ENCODE measurements at regions not wholly inside any gene's neighbourhood (a gene's known extent, or its start where the extent isn't known, plus 50 kb on each side); places are given as distances from the start of the nearest gene placed in this dataset.

DNA sequence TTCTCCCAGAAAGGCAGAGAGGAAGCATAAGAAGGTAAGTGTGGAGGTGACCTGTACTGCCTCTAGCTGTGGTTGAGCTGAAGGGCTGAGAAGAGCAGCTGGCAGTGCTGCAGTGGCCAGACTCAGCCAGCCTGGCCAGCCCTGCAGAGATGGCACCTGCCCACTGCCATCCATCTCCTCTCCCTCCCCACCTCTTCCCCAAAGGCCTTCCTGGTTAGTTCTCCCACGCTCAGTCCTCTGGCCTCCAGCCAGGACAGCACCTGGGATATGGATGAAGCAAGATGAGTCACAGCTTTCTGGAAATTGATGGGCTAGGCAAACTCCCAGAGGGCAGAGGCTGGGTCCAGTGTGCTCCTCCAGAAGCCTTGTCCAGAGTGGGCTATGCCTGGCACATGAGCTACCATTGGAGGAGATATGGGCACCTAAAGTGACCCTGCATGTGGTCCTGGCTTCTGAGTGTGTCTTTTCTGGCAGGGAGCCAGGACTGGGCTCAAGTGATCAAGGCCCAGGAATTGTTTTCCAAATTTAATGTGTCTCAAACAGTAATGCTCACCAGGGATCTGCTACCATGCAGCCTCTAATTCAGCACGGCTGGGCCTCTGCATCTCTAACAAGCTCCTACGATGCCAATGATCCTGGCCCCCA, 81.0 kb upstream of the CACUL1 start:
- DNase-seq (ENCODE audit: low read depth), result no peak

DNA sequence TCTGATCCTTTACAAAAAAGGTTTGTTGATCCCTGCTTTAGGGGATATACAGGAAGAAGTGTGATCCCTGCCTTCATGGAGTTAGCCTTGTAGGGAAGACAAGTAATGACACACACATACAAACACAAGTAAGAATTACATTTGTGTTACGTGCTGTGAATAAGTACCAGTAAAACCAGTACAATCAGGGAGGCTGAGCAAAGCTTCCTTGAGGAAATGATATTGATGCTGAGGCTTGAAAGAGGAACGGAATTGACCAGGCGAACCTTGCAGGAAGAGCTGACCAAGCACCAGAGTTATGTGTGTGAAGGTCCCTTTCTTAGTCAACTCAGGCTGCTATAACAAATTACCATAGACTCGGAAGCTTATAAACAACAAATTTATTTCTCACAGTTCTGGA, 83.6 kb upstream of the CACUL1 start:
- no peak for DNase-seq (ENCODE audit: low read depth)

DNA sequence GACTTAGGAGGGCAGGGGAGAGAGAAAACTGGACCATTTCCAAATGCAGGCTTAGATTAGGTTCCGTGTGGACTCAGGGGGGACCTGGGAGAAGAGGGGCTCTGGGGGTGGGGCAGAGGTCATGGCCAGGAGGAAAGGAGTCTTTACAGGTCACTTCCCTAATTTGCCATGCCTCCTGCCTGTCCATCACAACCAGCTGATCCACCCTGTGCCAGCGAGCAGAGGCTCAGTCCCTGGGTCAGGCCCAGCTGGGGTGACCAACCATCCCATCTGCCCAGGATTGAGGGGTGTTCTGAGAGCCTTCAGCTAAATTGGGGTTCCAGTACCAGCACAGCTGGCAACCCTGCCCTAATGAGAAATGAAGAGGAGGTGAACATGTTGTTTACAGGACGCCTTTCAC, 84.6 kb upstream of the CACUL1 start:
- no peak for DNase-seq (ENCODE audit: low read depth)

DNA sequence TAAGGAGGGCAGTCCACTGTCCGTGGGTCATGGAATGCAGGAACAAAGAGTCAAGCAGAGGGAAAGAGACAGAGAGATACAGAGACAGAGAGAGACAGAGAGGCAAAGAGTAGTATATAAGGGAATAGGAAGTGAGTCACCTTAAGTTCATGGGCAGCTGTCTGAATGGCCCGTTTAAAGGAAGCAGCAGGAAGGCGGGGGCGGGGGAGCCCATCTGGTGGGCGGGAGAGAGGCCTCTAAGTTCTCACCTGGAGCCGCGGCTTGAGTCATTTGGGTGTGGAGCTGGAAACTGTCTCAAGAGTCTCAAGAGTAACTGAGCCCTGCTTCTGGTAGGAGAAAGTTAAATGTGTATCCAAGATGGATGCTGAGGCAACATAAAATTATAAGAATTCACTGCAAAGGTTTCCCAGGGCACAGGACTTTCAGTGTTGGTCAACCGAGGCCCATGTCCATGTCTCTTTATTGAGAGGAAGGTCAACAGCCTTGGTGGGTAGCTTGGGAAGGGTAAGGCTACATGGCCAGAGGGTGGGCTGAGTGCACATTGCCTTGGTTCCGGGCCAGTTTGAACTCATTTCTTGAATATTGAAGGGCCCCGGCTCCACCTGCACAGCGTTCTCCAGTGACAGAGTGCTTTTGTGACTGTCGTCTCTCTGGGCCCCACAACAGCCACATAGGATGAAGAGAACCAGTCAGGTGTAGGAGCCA, 85.5 kb upstream of the CACUL1 start:
- DNase-seq (ENCODE audit: low read depth), result peak; percentile 8

DNA sequence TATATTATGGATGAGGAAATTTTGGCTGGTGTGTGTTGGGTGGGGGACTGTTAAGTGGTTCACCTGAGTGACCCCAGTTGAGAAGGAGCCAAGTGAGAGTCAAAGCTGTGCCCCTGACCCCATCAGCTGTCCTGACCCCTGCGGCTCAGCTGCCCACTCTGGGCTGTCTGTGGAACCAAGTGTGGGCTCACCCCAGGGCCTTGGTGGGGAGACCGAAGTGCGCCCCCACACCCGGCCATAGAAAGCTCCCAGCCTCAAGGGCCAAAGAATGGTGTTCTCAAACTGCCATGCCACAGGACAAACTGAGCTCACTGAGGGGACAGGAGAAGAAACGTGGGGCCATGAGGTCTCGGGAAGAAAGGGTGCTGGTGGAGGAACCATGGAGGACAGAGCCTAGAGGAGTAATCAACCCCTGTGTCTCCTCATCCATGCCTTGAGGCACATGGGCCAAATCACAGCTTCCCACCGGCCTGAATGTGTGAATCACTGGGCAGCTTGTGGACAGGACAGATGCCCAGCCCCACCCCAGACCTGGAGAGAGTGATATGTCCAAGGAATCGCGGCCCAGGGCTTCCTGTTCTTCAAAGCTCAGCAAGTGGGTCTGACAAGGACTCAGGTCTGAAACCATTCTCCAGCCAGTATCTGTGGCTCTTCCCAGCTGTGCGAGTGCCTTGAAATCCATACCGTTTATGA, 86.2 kb upstream of the CACUL1 start:
- DNase-seq (ENCODE audit: low read depth), result no peak

DNA sequence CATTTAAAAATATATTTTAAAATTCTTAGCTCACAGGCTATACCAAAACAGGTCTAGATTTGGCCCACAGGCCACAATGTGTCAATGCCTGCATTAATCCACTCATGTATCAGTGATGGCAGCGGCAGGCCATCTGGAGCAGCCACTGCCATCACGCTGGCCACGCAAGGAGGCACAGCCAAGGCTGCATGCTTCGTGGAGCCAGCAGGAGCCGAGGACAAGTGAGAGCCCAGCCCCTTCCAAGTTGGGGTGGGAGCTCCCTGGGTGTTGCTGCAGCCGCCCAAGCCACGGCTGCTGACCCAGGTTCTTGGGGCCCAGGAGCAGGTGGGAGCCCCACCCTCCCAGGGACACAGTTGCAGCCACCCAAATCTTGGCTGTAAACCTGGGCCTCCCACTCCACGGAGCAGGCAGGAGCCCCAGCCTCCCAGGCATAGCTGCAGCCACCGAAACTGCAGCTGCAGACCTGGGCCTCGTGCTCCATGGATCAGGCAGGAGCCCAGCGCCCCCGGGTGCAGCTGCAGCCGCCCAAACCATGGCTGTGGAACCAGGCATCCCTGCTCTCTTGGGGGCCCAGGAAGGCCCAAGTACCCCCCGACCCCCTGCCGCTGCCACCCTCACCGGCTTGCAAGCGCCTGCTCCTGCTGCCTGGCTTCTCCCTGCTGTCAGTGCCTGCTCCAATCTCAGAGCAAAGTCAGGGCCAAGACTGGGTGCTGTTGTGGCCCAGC, 87.3 kb upstream of the CACUL1 start:
- no peak for DNase-seq (ENCODE audit: low read depth)

DNA sequence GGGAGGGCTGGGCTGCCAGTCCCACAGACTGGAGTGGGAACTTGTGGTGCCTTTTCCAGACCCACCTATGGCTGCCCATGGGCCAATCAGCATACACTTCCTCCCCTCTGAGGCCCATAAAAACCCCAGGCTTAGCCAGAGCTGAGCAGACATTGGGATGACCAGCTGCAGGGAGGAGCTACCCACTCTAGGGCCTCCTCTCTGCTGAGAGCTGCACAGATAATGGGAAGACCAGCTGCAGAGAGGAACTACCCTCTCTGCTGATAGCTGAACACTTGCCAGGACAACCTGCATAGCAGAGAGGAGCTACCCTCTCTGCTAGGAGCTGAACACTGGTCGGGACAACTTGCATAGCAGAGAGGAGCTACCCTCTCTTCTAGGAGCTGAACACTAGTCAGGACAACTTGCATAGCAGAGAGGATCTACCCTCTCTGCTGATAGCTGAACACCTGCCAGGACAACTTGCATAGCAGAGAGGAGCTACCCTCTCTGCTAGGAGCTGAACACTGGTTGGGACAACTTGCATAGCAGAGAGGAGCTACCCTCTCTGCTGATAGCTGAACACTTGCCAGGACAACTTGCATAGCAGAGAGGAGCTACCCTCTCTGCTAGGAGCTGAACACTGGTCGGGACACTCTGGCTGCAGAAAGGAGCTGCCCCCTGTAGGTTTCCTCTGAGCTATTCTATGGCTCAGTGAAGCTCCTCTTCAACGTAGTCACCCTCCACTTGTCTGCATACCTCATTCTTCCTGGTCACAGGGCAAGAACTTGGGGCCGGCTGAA, 88.3 kb upstream of the CACUL1 start:
- DNase-seq (ENCODE audit: low read depth), result no peak

DNA sequence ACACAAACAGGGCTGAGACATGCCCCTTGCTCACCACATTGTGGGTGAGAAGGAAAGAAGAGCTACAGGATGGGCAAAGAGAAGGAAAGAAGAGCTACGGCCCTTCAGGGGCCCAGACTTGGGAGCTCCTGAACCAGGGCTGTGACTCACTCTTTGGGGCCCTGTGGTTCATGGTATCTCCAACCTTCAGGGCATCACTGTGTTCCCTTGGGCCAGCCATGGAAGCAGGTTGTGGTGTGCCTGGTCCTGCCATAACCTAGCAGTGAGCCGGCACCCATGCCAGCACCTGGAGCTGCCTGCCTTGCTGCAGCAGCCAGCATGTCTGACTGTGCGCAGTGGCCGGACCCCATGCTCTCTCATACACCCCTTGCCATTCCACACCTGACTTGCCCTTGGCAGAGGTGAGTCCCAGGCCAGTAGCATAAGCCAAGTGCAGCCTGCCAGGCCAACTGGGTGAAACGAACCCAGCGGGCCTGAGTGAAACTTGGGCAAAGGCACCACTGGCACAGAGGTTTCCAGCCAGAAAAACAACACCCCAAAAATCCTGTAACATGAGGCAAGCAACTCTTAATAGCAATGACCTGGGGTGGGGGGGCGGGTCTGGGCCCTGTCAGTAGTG, 89.0 kb upstream of the CACUL1 start:
- no peak for DNase-seq (ENCODE audit: low read depth)

DNA sequence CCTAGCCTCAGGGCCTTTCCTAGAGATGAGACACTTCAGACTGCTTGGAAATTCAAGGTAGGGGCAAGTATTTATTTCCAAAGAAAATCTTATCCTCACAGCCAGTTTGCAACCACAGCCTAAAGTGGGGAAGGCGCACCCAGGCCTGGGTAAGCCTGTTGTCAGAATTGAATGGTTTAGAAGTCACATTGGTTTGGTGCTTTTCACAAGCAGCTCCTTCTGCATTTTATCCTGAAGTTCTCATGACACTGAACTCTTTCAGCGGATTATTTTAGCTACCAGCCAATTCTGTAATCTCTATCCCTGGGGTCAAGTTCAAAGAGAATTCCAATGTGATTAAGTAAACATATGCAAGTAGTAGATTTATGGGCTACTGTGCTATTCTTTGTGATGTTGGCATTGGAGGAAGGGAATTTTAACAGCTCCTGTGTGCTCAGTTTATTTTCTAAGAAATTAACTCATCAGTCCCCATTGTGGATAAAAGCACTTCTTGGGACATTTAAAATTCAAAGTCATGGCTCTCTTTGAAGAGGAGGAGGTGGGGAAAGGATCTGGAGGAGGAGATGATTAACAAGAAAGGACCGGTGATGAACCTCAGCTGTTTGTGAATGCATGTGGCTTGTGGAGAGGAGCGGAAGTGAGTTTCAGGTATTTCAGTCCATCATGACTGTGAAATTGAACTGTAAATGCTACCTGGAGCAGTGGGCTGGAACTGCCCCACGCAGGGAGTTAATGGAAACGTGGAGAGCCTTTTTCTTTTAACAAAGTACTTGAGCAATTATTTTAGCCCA, 90.2 kb upstream of the CACUL1 start:
- DNase-seq (ENCODE audit: low read depth), result no peak

DNA sequence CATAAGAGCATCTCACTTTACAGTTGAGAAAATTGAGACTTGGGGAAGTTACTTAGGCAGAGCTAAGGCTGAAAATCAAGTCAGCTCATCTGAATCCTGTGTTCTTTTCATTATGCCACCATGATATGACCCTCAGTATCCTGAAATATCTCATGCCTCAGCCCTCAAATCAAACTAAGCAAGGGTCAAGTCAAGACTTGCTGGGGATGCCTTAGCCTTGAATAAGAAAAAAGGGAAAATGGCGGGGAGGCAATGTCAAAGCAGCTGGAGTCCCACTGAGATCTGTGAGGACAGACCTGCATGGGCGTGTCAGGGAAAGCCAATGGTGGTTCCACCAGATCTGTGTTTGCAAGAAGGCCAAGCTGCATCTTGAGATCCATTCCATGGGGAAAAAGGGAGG, 91.0 kb upstream of the CACUL1 start:
- DNase-seq (ENCODE audit: low read depth), result no peak

DNA sequence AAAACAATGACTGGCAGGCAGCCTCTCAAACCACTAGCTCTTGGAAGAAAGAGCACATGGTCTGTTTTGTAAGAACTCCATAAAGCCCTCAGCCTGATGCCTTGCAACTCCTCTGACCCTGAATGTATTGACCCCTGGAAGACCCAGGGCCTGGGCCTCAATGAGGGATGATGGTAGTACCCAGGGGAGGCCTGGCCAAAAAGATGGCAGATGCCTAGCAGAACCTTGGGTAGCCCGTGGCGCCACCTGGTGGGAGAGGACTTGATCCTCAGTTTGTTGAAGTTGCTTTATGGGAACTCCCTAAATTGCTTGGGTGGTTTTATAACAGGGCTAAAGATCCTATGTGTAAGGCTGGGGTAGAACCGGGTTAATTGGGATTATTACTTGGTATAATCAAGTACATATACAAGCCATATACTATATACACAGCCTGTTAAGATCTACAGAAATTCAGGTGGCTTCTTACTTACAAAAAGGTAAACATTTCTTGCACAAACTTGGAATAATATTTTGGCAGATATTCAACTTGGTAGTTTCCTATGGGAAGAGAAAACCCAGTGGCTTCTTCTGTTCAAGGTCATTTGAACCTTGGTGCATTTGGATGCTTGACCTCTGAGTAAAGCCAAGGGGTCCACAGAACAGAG, 95.8 kb upstream of the CACUL1 start:
- DNase-seq (ENCODE audit: low read depth), result peak; percentile 19

DNA sequence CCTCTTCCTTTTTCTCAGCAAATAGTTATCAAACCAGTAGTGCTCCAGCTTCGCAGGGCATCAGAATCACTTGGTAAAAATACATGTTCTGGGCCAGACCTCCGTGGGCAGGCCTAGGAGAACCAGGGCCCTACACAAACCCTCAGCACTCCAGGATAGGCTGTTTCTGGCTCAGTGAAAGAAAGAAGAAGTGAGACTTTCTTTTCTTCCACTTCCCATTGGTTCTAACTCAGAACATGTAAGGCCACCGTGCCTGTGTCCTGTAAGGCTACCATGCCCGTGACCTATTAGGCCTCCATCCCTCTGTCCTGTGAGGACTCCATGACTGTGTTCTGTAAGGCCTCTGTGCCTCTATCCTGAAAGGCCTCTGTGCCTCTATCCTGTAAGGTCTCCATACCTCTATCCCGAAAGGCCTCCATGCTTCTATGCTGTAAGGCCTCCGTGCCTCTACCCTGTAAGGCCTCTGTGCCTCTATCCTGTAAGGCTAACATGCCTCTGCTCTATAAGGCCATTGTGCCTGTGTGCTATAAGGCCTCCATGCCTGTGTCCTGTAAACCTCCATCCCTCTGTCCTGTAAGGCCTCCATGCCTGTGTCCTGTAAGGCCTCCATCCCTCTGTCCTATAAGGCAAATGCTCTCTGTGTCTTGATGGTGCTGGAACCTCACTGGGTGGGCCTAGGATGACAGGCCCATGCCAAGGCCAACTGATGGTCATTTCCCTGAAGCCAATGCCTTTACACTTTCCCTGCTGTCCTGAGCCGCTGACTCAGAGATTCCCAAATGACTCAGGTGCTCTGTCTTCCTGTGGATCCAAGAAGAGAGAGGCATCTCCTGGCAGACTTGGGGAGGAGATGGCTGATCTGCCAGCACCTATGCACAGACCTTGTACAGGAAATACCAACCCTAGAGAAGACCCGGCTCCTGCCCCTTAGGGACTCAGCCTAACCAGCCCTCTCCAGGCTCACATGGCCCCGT, 96.6 kb upstream of the CACUL1 start:
- DNase-seq (ENCODE audit: low read depth), result no peak

DNA sequence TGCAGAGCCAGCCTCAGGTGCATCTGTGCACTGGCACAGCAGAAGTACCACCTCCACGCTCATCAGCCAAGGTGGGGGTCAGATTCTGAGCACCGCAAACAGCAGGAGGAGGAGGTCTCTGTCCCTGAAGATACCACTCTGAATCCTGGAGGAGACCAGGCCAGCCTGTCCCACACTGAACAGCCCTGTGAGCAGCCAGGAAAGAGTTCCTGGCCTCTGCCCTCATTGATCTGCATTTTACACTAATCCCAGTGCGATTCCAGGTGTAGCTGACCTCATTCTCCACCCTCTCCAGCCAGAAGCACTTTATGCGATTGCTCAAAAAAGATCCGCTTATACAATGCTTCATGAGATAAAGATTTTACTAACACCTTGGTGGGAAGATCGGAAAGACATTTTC, 99.1 kb upstream of the CACUL1 start:
- DNase-seq (ENCODE audit: low read depth), result no peak

DNA sequence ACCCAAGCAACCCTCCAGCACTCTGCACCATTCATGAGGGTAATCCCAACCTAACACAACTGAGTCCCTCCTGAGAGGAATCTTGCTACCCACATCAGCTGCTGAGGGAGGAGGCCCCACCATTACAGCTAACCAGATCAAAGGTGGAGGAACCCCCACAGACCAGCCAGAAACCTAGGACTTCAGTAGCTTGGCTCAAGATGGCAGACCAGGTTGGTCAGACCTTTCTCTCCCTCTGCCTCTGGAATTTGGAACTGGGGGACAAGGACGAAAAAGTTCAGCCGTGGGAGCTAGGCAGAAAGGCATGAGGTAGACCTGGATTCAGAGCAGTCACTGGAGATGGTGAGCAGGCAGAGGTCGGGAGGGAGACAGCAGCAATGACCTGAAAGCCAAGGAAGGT, 101.3 kb upstream of the CACUL1 start:
- no peak for DNase-seq (ENCODE audit: low read depth)

DNA sequence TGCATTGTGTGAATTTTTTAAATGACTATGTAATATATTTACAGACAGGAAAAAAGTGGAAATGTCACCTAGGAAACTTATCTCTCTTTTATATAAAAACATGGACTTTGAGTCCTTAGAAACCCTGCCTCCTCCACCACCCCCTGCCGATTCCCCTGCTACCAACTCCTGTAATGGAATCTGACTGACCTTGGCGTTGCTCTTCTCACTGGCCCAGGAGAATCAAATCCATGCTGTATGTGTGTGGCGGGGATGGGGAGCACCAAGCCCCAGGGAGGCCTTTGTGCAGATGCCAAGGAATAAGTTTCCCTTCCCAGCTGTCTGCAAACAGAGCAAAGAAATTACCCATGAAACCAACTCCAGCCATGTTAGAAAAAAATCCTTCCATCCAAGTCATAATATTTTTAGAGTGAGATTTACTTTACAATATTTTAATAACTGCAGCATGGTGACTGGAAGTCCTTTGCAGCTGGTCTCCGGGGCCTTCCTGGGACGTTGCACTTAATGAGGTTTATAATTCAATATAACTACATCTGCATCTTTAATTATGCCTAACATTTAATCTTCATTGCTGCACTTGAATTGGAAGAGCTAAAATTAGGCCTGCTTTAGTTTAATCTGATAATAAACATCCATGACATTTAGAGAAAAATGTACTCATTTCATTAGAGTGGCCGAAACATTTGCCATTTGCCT, 111.4 kb upstream of the CACUL1 start:
- DNase-seq (ENCODE audit: low read depth), result no peak

DNA sequence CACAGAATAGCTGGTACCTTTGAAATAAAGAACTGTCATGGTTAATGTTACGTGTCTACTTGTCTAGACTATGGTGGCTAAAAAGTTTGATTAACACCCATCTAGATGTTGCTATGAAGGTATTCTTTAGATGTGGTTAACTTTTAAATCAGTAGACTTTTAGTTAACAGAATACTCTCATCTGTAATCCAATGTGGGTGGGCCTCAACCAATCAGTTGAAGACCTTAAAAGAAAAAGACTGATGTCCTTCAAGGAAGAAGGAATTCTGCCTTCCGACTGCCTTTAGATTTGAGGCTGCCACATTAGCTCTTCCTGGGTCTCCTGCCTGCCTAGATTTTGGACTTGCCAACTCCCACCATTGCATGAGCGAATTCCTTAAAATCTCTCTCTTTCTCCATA, 113.0 kb upstream of the CACUL1 start:
- DNase-seq (ENCODE audit: low read depth), result no peak

DNA sequence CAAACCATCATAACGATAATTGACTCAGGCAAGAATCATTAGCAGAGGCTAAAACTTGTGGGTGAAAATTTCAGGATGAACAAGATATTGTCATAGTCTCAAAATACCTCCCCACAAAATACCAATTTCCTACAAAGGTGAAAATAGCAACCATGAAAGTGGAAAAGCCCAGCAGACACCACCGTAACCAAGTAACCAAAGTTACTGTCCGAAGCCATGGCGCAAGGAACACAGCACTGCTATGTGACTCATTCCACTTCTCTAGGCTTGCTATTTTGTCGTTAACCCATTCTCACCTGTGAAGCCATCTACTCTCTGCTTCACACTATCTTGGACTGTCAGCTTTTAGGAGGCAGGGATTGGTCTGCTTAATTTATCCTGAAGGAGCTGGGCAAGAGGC, 113.8 kb upstream of the CACUL1 start:
- no peak for DNase-seq (ENCODE audit: low read depth)

DNA sequence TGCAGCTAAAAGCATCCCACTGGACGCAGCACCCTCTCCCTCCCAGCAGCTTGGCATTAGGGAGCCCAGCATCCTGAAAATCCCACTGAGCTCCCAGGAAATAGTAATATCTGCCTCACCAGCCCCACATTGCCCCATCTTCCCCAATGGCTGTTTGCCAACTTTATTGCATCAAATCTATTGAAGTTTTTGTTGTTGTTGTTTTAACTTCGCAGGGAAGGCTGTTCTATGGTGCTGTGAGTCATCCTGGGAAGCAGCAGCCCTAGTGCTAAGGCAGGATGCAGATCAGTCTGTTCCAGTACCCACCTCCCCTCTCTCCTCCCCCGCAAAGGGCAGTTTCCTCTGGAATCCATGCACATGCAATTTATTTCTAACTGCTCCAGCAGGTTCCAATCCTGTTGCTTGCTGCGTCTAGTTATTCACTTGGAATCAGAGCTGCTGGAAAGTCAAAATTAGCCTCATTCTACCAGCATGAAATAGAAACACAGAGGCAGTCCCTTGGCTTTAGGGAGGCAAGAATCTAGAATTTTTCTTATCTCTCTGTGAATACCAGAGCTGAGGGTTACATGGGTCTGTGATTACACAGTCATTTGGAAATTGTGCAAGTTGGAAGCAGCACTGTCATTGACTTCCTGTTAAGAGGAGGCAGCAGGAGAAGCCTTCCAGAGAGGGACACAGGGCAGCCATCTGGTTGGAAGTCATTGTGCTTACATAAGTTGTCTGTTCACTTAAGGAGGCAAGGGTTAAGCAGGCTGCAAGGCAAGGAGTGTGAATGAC, 115.9 kb upstream of the CACUL1 start:
- DNase-seq (ENCODE audit: low read depth), result no peak

Measured in stimulated activated CD8-positive, alpha-beta memory T cell treated with anti-CD3 and anti-CD28 coated beads, Interleukin-12 subunit alpha, Interleukin-12 subunit beta, amount 100 ng/mL, for 4 hours (primary cell).